SU-DHL-6 (cell line): ENCODE measurements at regions not wholly inside any gene's neighbourhood (a gene's known extent, or its start where the extent isn't known, plus 50 kb on each side); places are given as distances from the start of the nearest gene placed in this dataset.

ENCODE experiments used
- H2AFZ ChIP-seq: fragments of 200-600 bp; sonication (generic); 2 replicates; pipeline ENCODE4 v1.6.1; 2014; ENCODE audit warnings: low read depth, mild to moderate bottlenecking, moderate library complexity, mixed read lengths, antibody characterized with exemption, low read length; ENCODE audit not compliant: severe bottlenecking
- H3F3A ChIP-seq: fragments of 200-600 bp; shearing (Covaris generic); 2 replicates; pipeline ENCODE4 v1.6.0; 2016; ENCODE audit warnings: antibody characterized with exemption, mild to moderate bottlenecking; ENCODE audit not compliant: insufficient read depth
- H3K27ac ChIP-seq: fragments of 200-600 bp; sonication (generic); 2 replicates; pipeline ENCODE4 v1.5.1; 2016; ENCODE audit warnings: low read depth, mild to moderate bottlenecking, low read length, moderate library complexity, mixed read lengths
- H3K27me3 ChIP-seq: fragments of 200-600 bp; sonication (generic), shearing (Covaris generic); 2 replicates; pipeline ENCODE4 v1.6.0; 2014; ENCODE audit warnings: mild to moderate bottlenecking, low read length
- H3K36me3 ChIP-seq: fragments of 200-600 bp; sonication (generic); 2 replicates; pipeline ENCODE4 v1.6.1; 2014; ENCODE audit warnings: mild to moderate bottlenecking, low read length, mixed read lengths
- H3K4me2 ChIP-seq: fragments of 300-600, 200-600 bp; shearing (Covaris generic), sonication (generic); 2 replicates; pipeline ENCODE4 v1.6.0; 2014; ENCODE audit warnings: low read length, low read depth, mild to moderate bottlenecking; ENCODE audit not compliant: poor library complexity, severe bottlenecking
- H3K4me3 ChIP-seq: fragments of 200-600 bp; sonication (generic); 2 replicates; pipeline ENCODE4 v1.5.1; 2014; ENCODE audit warnings: antibody characterized with exemption, low read length, mild to moderate bottlenecking, mixed read lengths; ENCODE audit not compliant: insufficient read depth, poor library complexity, severe bottlenecking
- H3K79me2 ChIP-seq: fragments of 200-600 bp; sonication (generic); 2 replicates; pipeline ENCODE4 v1.6.1; 2014; ENCODE audit warnings: mild to moderate bottlenecking, low read length, moderate library complexity; ENCODE audit not compliant: insufficient read depth
- H3K9ac ChIP-seq: fragments of 200-600 bp; sonication (generic); 2 replicates; pipeline ENCODE4 v1.7.0; 2014; ENCODE audit warnings: mild to moderate bottlenecking, low read length
- H3K9me2 ChIP-seq: fragments of 200-600 bp; sonication (generic); replicated peaks from 2 replicates; pipeline ENCODE4 v1.6.1; 2014; ENCODE audit warnings: low read length; ENCODE audit not compliant: insufficient read depth
- H3K9me3 ChIP-seq: fragments of 200-600 bp; sonication (generic); 2 replicates; pipeline ENCODE4 v1.6.1; 2014; ENCODE audit warnings: low read length, mixed read lengths; ENCODE audit not compliant: insufficient read depth
- H4K20me1 ChIP-seq: fragments of 200-600 bp; sonication (generic); 2 replicates; pipeline ENCODE4 v1.6.1; 2014; ENCODE audit warnings: low read depth, mild to moderate bottlenecking, antibody characterized with exemption, low read length, moderate library complexity, mixed read lengths
- CTCF ChIP-seq: fragments of 200-600 bp; sonication (generic); IDR thresholded peaks from one replicate; pipeline ENCODE4 v1.5.1; 2017; ENCODE audit warnings: antibody characterized with exemption, mild to moderate bottlenecking, low read length, moderate library complexity; ENCODE audit not compliant: insufficient read depth, poor library complexity, severe bottlenecking
- EZH2phosphoT487 ChIP-seq: fragments of 200-600 bp; sonication (generic), shearing (Covaris generic); conservative IDR thresholded peaks from 2 replicates; pipeline ENCODE4 v1.6.1; 2018; ENCODE audit warnings: mild to moderate bottlenecking, antibody characterized with exemption, low read length, moderate library complexity, mixed read lengths

- H2AFZ ChIP-seq, result peak overlapping the region; percentile 52
- 0 out of 2 replicates have a peak overlapping the region, but pooled peaks have one; percentile 18 for H3K9ac ChIP-seq
- no peak overlapping the region for H3K27ac ChIP-seq
- no peaks in the 10 kb centered on the region for H4K20me1 ChIP-seq
- H3K4me2 ChIP-seq, result peak overlapping the region; percentile 79
- no peaks in the 10 kb centered on the region for H3K36me3 ChIP-seq
- H3K9me3 ChIP-seq, result no peaks in the 10 kb centered on the region
- H3K79me2 ChIP-seq, result no peaks in the 10 kb centered on the region; the same call in 1 of the 2 replicates
- no peaks in the 10 kb centered on the region for H3K9me2 ChIP-seq
- H3K27me3 ChIP-seq, result no peaks in the 10 kb centered on the region
- TF ChIP-seq CTCF (no peak), EZH2phosphoT487 (no peak)
- peaks cover 50% of the 10 kb centered on the region for H3F3A ChIP-seq
- peak overlapping the region; percentile 30 for H3K4me3 ChIP-seq
These were observed 73.5 kb upstream of the MBNL1 start for GRCh38 chr3:152195206-152195605.

DNA sequence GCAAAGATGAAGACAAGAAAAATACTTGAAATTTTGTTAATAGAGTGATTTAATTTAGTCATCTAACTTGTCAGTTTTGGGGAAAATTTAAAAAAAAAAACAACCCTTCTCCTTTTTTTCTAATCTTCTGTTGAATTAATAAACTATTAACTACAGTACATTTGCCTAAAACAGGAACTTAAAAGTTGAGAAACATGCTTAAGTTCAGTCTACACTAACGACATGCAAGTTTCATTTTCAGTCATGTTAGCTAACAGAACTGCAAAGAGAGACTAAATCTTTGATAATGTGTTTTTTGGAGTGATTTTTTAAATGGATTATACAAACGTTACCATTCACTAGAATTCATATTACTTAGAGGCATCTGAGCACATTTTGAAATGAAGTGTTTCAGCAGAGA, 71.9 kb upstream of the MBNL1 start:
- peak overlapping the region; percentile 56 for H2AFZ ChIP-seq
- H3K27ac ChIP-seq, result peak overlapping the region; percentile 96
- peak overlapping the region; percentile 61 for H3K9ac ChIP-seq

GRCh38 chr3:152197451-152197850, 71.3 kb upstream of the MBNL1 start:
- H3K4me3 ChIP-seq, result peak overlapping the region; percentile 41
- H2AFZ ChIP-seq, result peak overlapping the region; percentile 82
- peak overlapping the region; percentile 99 for H3K4me2 ChIP-seq
- H3F3A ChIP-seq, result peaks cover 70% of the 10 kb centered on the region
- peak overlapping the region; percentile 96 for H3K27ac ChIP-seq
- TF ChIP-seq EZH2phosphoT487 (no peak), CTCF (no peak)
- no peaks in the 10 kb centered on the region for H3K9me2 ChIP-seq
- peak overlapping the region; percentile 61 for H3K9ac ChIP-seq
- H3K79me2 ChIP-seq, result no peaks in the 10 kb centered on the region; the same call in 1 of the 2 replicates
- no peaks in the 10 kb centered on the region for H3K36me3 ChIP-seq
- H4K20me1 ChIP-seq, result no peaks in the 10 kb centered on the region
- no peaks in the 10 kb centered on the region for H3K27me3 ChIP-seq
- H3K9me3 ChIP-seq, result no peaks in the 10 kb centered on the region

More for the DNA sequence above, 71.9 kb upstream of the MBNL1 start:
- Histone ChIP-seq H3K9me3 (no peaks in the 10 kb centered on the region), H3K27me3 (no peaks in the 10 kb centered on the region), H3F3A (peaks cover 66% of the 10 kb centered on the region), H3K4me3 (peak overlapping the region; percentile 41), H3K36me3 (no peaks in the 10 kb centered on the region), H3K9me2 (no peaks in the 10 kb centered on the region), H4K20me1 (no peaks in the 10 kb centered on the region), H3K4me2 (peak overlapping the region; percentile 99), H3K79me2 (no peaks in the 10 kb centered on the region; the same call in 1 of the 2 replicates)
- TF ChIP-seq CTCF (no peak), EZH2phosphoT487 (no peak)
